Nephron (organoid): ENCODE measurements at regions not wholly inside any gene's neighbourhood (a gene's known extent, or its start where the extent isn't known, plus 50 kb on each side); places are given as distances from the start of the nearest gene placed in this dataset.

Experiments used
- H3K27ac Mint-ChIP-seq, 3 experiments: 2 replicates each; pipeline ENCODE4 v1.8.0; 2020; ENCODE audit warnings: mixed read lengths in 3 of 3, mild to moderate bottlenecking in 2 of 3, moderate library complexity in 1 of 3
- H3K27me3 Mint-ChIP-seq: 2 replicates; pipeline ENCODE4 v1.8.0; 2021; ENCODE audit warnings: low read depth, mild to moderate bottlenecking, moderate library complexity, mixed read lengths
- H3K36me3 Mint-ChIP-seq: 2 replicates; pipeline ENCODE4 v1.8.0; 2020; ENCODE audit warnings: low read depth, mixed read lengths
- H3K4me1 Mint-ChIP-seq: 2 replicates; pipeline ENCODE4 v1.8.0; 2020; ENCODE audit warnings: mixed read lengths
- H3K4me3 Mint-ChIP-seq, 3 experiments: 2 replicates each; pipeline ENCODE4 v1.8.0; 2020; ENCODE audit warnings: mild to moderate bottlenecking in 3 of 3, mixed read lengths in 3 of 3, moderate library complexity in 2 of 3
- H3K9me3 Mint-ChIP-seq: 2 replicates; pipeline ENCODE4 v1.8.0; 2020; ENCODE audit warnings: mixed read lengths
- CTCF ChIP-seq, 3 experiments: fragments of 200-600 bp; sonication (generic); IDR thresholded peaks; one replicate each; pipeline ENCODE4 v1.5.0; 2021; ENCODE audit warnings: antibody characterized with exemption in 3 of 3; ENCODE audit not compliant: unreplicated experiment in 3 of 3

DNA sequence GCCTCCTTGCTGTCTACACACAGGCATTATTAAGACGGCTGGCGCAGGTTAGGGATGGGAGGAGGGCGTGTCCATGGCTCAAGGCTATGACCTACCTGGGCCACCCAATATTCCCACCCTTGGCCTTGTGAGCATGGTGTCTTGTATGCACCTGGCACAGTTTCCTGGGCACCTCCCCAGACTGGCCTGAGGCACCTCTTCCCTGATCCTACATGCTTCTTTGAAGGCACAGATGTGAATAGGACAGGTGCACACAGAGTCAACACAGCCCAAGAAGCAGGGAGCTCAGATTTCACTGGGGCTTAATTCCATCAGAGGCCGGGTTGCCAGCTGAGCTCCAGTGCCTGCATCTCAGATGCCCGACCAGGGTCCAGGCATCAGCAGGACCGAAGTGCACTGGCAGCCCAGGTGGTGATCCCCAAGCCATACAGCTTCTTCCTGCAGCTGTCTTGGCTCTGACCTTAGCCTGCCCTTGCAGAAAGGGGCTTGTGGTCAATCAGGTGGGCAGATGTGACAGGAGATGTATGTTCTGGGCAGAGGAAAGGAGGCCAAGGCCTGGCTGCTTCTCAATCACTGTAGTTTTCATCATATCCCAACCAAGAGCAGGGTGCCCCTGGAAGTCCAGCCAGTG, 287.7 kb downstream of the CLIC5 start:
- Mint-ChIP-seq H3K27me3 (peaks cover 21% of the 10 kb centered on the region), H3K36me3 (peaks cover 1% of the 10 kb centered on the region), H3K27ac (no peak overlapping the region), H3K4me3 (no peak overlapping the region), H3K4me1 (peaks cover 41% of the 10 kb centered on the region), H3K9me3 (peaks cover 1% of the 10 kb centered on the region)
- no peak for TF ChIP-seq CTCF (IDR thresholded peaks at IDR 0.05; ENCODE audit: unreplicated experiment in 3 of 3)

DNA sequence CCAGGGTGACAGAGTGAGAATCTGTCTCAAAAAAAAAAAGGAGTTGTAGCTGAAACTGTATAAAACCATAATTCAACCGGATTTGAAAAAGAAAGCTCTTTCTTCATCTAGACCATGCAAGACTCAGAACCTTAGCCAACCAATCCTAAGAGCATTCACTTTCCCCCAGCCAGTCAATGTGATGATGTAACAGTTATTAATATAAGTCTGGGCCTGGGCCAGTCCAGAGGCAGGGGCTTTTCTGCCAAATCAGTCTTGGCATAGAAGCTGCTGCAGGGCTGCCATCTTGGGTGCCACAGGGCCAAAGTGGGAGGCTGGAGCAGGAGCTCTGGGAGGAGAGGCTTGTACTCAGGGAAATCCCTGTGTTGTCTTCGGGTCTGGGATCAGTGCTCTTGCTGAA, 288.4 kb downstream of the CLIC5 start:
- peaks cover 40% of the 10 kb centered on the region for H3K4me1 Mint-ChIP-seq
- no peak overlapping the region for H3K27ac Mint-ChIP-seq
- TF ChIP-seq CTCF (IDR thresholded peaks at IDR 0.05; ENCODE audit: unreplicated experiment in 3 of 3), result no peak
- H3K4me3 Mint-ChIP-seq, result no peak overlapping the region
- peaks cover 15% of the 10 kb centered on the region for H3K27me3 Mint-ChIP-seq
- peaks cover 4% of the 10 kb centered on the region for H3K36me3 Mint-ChIP-seq
- H3K9me3 Mint-ChIP-seq, result peaks cover 4% of the 10 kb centered on the region

DNA sequence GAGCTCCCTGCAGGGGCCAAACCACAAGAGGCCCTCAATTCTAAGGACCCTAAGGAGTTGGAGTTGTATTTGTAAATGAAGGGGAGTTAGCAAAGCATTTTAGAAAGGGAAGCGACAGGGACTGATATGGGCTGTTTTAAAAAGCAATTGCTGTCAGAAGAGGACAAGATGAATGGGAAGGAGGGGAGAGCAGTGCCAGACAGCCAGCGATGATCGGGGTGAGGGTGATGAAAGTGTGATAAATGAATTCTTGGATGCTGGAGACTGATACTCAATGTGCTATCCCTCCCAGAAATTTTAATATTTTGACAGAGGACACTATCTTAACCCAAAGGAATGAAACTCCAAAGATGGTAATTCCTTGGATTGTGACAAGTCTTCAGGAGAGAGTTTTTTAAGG, 289.2 kb downstream of the CLIC5 start:
- Mint-ChIP-seq H3K4me1 (peaks cover 40% of the 10 kb centered on the region), H3K27ac (no peak overlapping the region), H3K36me3 (peaks cover 4% of the 10 kb centered on the region), H3K27me3 (peaks cover 10% of the 10 kb centered on the region), H3K4me3 (no peak overlapping the region), H3K9me3 (peaks cover 4% of the 10 kb centered on the region)
- no peak for TF ChIP-seq CTCF (IDR thresholded peaks at IDR 0.05; ENCODE audit: unreplicated experiment in 3 of 3)

- H3K36me3 Mint-ChIP-seq, result peaks cover 4% of the 10 kb centered on the region
- peak overlapping the region in 2 of 3 experiments; percentile 9 to 17 for H3K27ac Mint-ChIP-seq
- H3K4me3 Mint-ChIP-seq, result no peak overlapping the region
- H3K4me1 Mint-ChIP-seq, result peaks cover 40% of the 10 kb centered on the region
- no peak for TF ChIP-seq CTCF (IDR thresholded peaks at IDR 0.05; ENCODE audit: unreplicated experiment in 3 of 3)
- peaks cover 11% of the 10 kb centered on the region for H3K27me3 Mint-ChIP-seq
- H3K9me3 Mint-ChIP-seq, result peaks cover 4% of the 10 kb centered on the region
These were observed 291.1 kb downstream of the CLIC5 start for GRCh38 chr6:45724511-45724910.

DNA sequence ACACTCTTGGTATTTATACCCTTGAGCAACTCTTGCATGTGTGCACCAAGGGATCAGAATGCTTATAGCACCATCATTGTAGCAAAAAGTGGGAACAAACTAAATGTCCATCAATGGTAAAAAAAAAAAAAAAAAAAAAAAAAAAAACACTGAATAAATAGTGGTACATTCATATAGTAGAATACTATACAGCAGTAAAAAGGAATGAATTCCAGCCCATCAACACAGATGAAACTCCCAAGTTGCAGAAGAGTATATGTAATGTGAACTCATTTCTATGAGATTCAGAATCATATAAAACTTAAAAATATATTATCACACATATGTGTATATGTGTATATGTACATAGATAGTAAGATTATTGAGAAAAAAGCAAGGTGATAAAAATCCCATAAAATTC, 291.6 kb downstream of the CLIC5 start:
- Mint-ChIP-seq H3K27ac (no peak overlapping the region), H3K4me1 (peaks cover 40% of the 10 kb centered on the region), H3K36me3 (peaks cover 4% of the 10 kb centered on the region), H3K9me3 (peaks cover 4% of the 10 kb centered on the region), H3K27me3 (peaks cover 15% of the 10 kb centered on the region), H3K4me3 (no peak overlapping the region)
- TF ChIP-seq CTCF (IDR thresholded peaks at IDR 0.05; ENCODE audit: unreplicated experiment in 3 of 3), result no peak

DNA sequence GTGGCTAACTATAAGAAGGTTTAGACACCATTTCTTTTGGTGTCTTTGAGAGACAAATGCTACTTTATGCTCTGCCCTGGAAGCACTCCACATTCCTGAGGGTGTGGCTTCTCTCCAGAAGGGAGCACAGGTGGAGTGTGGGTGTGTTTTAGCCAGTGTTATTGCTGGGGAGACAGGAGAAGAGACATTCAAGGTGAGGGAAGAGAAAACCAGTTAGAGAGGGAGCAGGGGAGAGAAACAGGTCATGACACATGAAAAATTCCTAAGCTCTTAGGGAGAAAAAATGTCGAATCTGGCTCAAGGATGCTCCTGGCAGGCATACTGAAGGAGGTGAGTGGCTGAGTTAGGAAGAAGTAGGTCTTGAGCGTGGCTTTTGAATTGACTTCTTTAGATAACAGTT, 292.8 kb downstream of the CLIC5 start:
- no peak overlapping the region for H3K4me3 Mint-ChIP-seq
- TF ChIP-seq CTCF (IDR thresholded peaks at IDR 0.05; ENCODE audit: unreplicated experiment in 3 of 3), result no peak
- H3K36me3 Mint-ChIP-seq, result peaks cover 4% of the 10 kb centered on the region
- H3K27ac Mint-ChIP-seq, result no peak overlapping the region
- H3K9me3 Mint-ChIP-seq, result peaks cover 4% of the 10 kb centered on the region
- H3K4me1 Mint-ChIP-seq, result peaks cover 37% of the 10 kb centered on the region
- peaks cover 26% of the 10 kb centered on the region for H3K27me3 Mint-ChIP-seq
